NCI-H524 treated with DMSO at 0.1 percent for 48 hours (cell line): ENCODE measurements at regions not wholly inside any gene's neighbourhood (a gene's known extent, or its start where the extent isn't known, plus 50 kb on each side); places are given as distances from the start of the nearest gene placed in this dataset.
"Not testable (repeated sequence)": the region's sequence is repeated elsewhere in the genome, so short reads cannot be mapped to it uniquely, and the experiment has no call there.

Source experiments
- DNase-seq: peaks from one replicate; lab custom pipeline; 2025; lab: John Stamatoyannopoulos, UW

- DNase-seq = no peak
These were observed 109.3 kb downstream of the THBS2 start for GRCh38 chr6:169144356-169144755.

GRCh38 chr6:169142538-169142844 lies 111.2 kb downstream of the THBS2 start:
- DNase-seq = no peak

- DNase-seq = no peak
These were observed 111.7 kb downstream of the THBS2 start for GRCh38 chr6:169141671-169142537.

- no peak for DNase-seq
These were observed 112.6 kb downstream of the THBS2 start for GRCh38 chr6:169140986-169141495.

- DNase-seq = no peak
These were observed 114.3 kb downstream of the THBS2 start for GRCh38 chr6:169139179-169139971.

GRCh38 chr6:169132352-169132940 lies 121.2 kb downstream of the THBS2 start:
- DNase-seq = no peak

- no peak for DNase-seq
These were observed 122.3 kb downstream of the THBS2 start for GRCh38 chr6:169131390-169131789.

GRCh38 chr6:169130113-169130512 lies 123.5 kb downstream of the THBS2 start:
- DNase-seq = no peak

- no peak for DNase-seq
These were observed 132.6 kb downstream of the THBS2 start for GRCh38 chr6:169121013-169121412.

- DNase-seq = no peak
These were observed 134.0 kb downstream of the THBS2 start for GRCh38 chr6:169119669-169120068.

GRCh38 chr6:169118346-169118830 lies 135.3 kb downstream of the THBS2 start:
- no peak for DNase-seq

GRCh38 chr6:169117663-169118062 lies 136.0 kb downstream of the THBS2 start:
- no peak for DNase-seq

GRCh38 chr6:169115632-169116031 lies 138.0 kb downstream of the THBS2 start:
- no peak for DNase-seq

- not testable (repeated sequence) for DNase-seq
These were observed 139.0 kb downstream of the THBS2 start for GRCh38 chr6:169114632-169115031.

- DNase-seq = no peak
These were observed 140.9 kb downstream of the THBS2 start for GRCh38 chr6:169112483-169113320.

- DNase-seq = no peak
These were observed 142.4 kb downstream of the THBS2 start for GRCh38 chr6:169111203-169111602.

GRCh38 chr6:169109411-169110220 lies 144.0 kb downstream of the THBS2 start:
- DNase-seq = no peak

- DNase-seq = no peak
These were observed 144.9 kb downstream of the THBS2 start for GRCh38 chr6:169108753-169109152.

- DNase-seq = no peak
These were observed 147.5 kb downstream of the THBS2 start for GRCh38 chr6:169106176-169106575.

- DNase-seq = no peak
These were observed 151.7 kb downstream of the THBS2 start for GRCh38 chr6:169101981-169102380.
